H9 (cell line): ENCODE measurements at regions not wholly inside any gene's neighbourhood (a gene's known extent, or its start where the extent isn't known, plus 50 kb on each side); places are given as distances from the start of the nearest gene placed in this dataset.

Experiments
- DNase-seq: peaks from one replicate; pipeline ENCODE4 v3.0.0-alpha.2; 2017
- H2AFZ ChIP-seq: one replicate; pipeline ENCODE4 v1.6.1; 2013; ENCODE audit warnings: mild to moderate bottlenecking, low read length, control low read depth, moderate library complexity
- H2AK5ac ChIP-seq: 2 replicates; pipeline ENCODE4 v1.6.1; 2013; ENCODE audit warnings: low read length, control low read depth, mixed read lengths; ENCODE audit not compliant: insufficient read length
- H2BK120ac ChIP-seq: one replicate; pipeline ENCODE4 v1.6.1; 2013; ENCODE audit warnings: low read depth, mild to moderate bottlenecking, low read length, control low read depth, inconsistent platforms; ENCODE audit not compliant: poor library complexity, severe bottlenecking
- H2BK12ac ChIP-seq: 2 replicates; pipeline ENCODE4 v1.6.1; 2013; ENCODE audit warnings: low read length, control low read depth, mixed read lengths, low read depth; ENCODE audit not compliant: insufficient read length
- H2BK15ac ChIP-seq: 2 replicates; pipeline ENCODE4 v1.6.1; 2013; ENCODE audit warnings: low read depth, low read length, control low read depth
- H2BK20ac ChIP-seq: one replicate; pipeline ENCODE4 v1.6.1; 2013; ENCODE audit warnings: low read depth, mild to moderate bottlenecking, low read length, control low read depth, inconsistent platforms; ENCODE audit not compliant: poor library complexity, severe bottlenecking
- H2BK5ac ChIP-seq: 2 replicates; pipeline ENCODE4 v1.6.1; 2013; ENCODE audit warnings: low read length, control low read depth, mixed read lengths; ENCODE audit not compliant: insufficient read length
- H3K14ac ChIP-seq: 2 replicates; pipeline ENCODE4 v1.6.1; 2013; ENCODE audit warnings: low read length, control low read depth; ENCODE audit not compliant: insufficient read depth
- H3K18ac ChIP-seq: 2 replicates; pipeline ENCODE4 v1.6.1; 2013; ENCODE audit warnings: low read depth, mild to moderate bottlenecking, mixed read lengths, low read length, control low read depth; ENCODE audit not compliant: insufficient read length
- H3K23ac ChIP-seq: 2 replicates; pipeline ENCODE4 v1.6.1; 2013; ENCODE audit warnings: low read length, control low read depth, mixed read lengths, low read depth; ENCODE audit not compliant: insufficient read length
- H3K23me2 ChIP-seq: 2 replicates; pipeline ENCODE4 v1.6.1; 2013; ENCODE audit warnings: low read depth, mild to moderate bottlenecking, mixed read lengths, low read length, control low read depth; ENCODE audit not compliant: insufficient read length, poor library complexity, severe bottlenecking
- H3K27ac ChIP-seq: 2 replicates; pipeline ENCODE4 v1.5.1; 2013; ENCODE audit warnings: low read length, control low read depth, mixed read lengths, low read depth; ENCODE audit not compliant: insufficient read length
- H3K27me3 ChIP-seq: 2 replicates; pipeline ENCODE4 v1.6.1; 2013; ENCODE audit warnings: low read length, control low read depth, inconsistent platforms; ENCODE audit not compliant: insufficient read depth
- H3K4ac ChIP-seq: 2 replicates; pipeline ENCODE4 v1.6.1; 2013; ENCODE audit warnings: low read depth, mild to moderate bottlenecking, control low read depth, inconsistent platforms, low read length, moderate library complexity
- H3K4me1 ChIP-seq: 2 replicates; pipeline ENCODE4 v1.6.1; 2013; ENCODE audit warnings: low read length, control low read depth, inconsistent platforms; ENCODE audit not compliant: insufficient read depth
- H3K4me2 ChIP-seq: 2 replicates; pipeline ENCODE4 v1.6.1; 2013; ENCODE audit warnings: low read length, control low read depth, mixed read lengths; ENCODE audit not compliant: insufficient read length, insufficient read depth
- H3K56ac ChIP-seq: 2 replicates; pipeline ENCODE4 v1.6.1; 2013; ENCODE audit warnings: low read depth, mild to moderate bottlenecking, mixed read lengths, low read length, control low read depth; ENCODE audit not compliant: insufficient read length
- H3K79me1 ChIP-seq: 2 replicates; pipeline ENCODE4 v1.6.1; 2013; ENCODE audit warnings: low read depth, mild to moderate bottlenecking, moderate library complexity, low read length, control low read depth, inconsistent platforms; ENCODE audit not compliant: insufficient read depth, poor library complexity, severe bottlenecking
- H3K79me2 ChIP-seq: 2 replicates; pipeline ENCODE4 v1.6.1; 2013; ENCODE audit warnings: low read length, control low read depth, inconsistent platforms; ENCODE audit not compliant: insufficient read depth
- H3K9ac ChIP-seq: 2 replicates; pipeline ENCODE4 v1.6.1; 2013; ENCODE audit warnings: low read length, control low read depth, mixed read lengths; ENCODE audit not compliant: insufficient read length; ENCODE audit errors: extremely low read depth
- H3K9me3 ChIP-seq: one replicate; pipeline ENCODE4 v1.6.1; 2013; ENCODE audit warnings: low read depth, low read length, inconsistent platforms; ENCODE audit not compliant: control insufficient read depth
- H3T11ph ChIP-seq: one replicate; pipeline ENCODE4 v1.6.1; 2013; ENCODE audit warnings: mild to moderate bottlenecking, low read length, control low read depth, inconsistent platforms
- H4K20me1 ChIP-seq: one replicate; pipeline ENCODE4 v1.6.1; 2013; ENCODE audit not compliant: control insufficient read depth, insufficient read length, insufficient read depth
- H4K5ac ChIP-seq: 2 replicates; pipeline ENCODE4 v1.6.1; 2013; ENCODE audit warnings: low read depth, mild to moderate bottlenecking, mixed read lengths, low read length, control low read depth; ENCODE audit not compliant: insufficient read length
- H4K8ac ChIP-seq: replicated peaks from 2 replicates; pipeline ENCODE4 v1.6.1; 2013; ENCODE audit warnings: low read length, control low read depth, mixed read lengths, low read depth; ENCODE audit not compliant: insufficient read length
- H4K91ac ChIP-seq: 2 replicates; pipeline ENCODE4 v1.6.1; 2013; ENCODE audit warnings: low read depth, mild to moderate bottlenecking, moderate library complexity, mixed read lengths, low read length, control low read depth; ENCODE audit not compliant: insufficient read length
- H3K27ac Mint-ChIP-seq, 3 experiments: 2 replicates in 2 of 3; 3 replicates in 1 of 3; pipeline ENCODE4 v1.8.0; 2020 to 2021; ENCODE audit warnings: mixed read lengths in 3 of 3, mild to moderate bottlenecking in 1 of 3, moderate library complexity in 1 of 3
- H3K27me3 Mint-ChIP-seq: 2 replicates; pipeline ENCODE4 v1.8.0; 2021; ENCODE audit warnings: low read depth, mild to moderate bottlenecking, moderate library complexity, mixed read lengths
- H3K36me3 Mint-ChIP-seq, 3 experiments: 2 replicates in 2 of 3; 3 replicates in 1 of 3; pipeline ENCODE4 v1.8.0; 2020 to 2021; ENCODE audit warnings: low read depth in 3 of 3, mixed read lengths in 3 of 3; ENCODE audit not compliant: insufficient read depth in 1 of 3
- H3K4me1 Mint-ChIP-seq, 2 experiments: 2 replicates each; pipeline ENCODE4 v1.8.0; 2020; ENCODE audit warnings: mixed read lengths in 2 of 2
- H3K4me3 Mint-ChIP-seq, 2 experiments: 2 replicates in 1 of 2; 3 replicates in 1 of 2; pipeline ENCODE4 v1.8.0; 2020 to 2021; ENCODE audit warnings: mild to moderate bottlenecking in 2 of 2, mixed read lengths in 2 of 2, moderate library complexity in 1 of 2
- H3K9me3 Mint-ChIP-seq, 2 experiments: 2 replicates in 1 of 2; 3 replicates in 1 of 2; pipeline ENCODE4 v1.8.0; 2020; ENCODE audit warnings: mild to moderate bottlenecking in 2 of 2, mixed read lengths in 2 of 2, moderate library complexity in 1 of 2
- TF ChIP-seq, protein P1 (sequence below): fragments of 200-600 bp; sonication (generic); conservative IDR thresholded peaks from 3 replicates; pipeline ENCODE4 v1.8.0; 2021; ENCODE audit warnings: antibody characterized with exemption, mild to moderate bottlenecking

- Histone ChIP-seq H4K8ac (no peak overlapping the region), H2BK15ac (no peak overlapping the region), H3K18ac (no peak overlapping the region), H2BK5ac (no peak overlapping the region), H3K27ac (no peak overlapping the region), H3K56ac (no peak overlapping the region), H2AK5ac (no peak overlapping the region), H3K4me1 (peaks cover 2% of the 10 kb centered on the region; the same call in 1 of the 2 replicates), H3K9ac (no peak overlapping the region), H3K9me3 (no peaks in the 10 kb centered on the region), H4K5ac (no peak overlapping the region), H2BK12ac (no peak overlapping the region), H2AFZ (no peak overlapping the region), H4K20me1 (no peaks in the 10 kb centered on the region), H3K14ac (no peak overlapping the region), H2BK20ac (no peak overlapping the region), H3K79me2 (no peaks in the 10 kb centered on the region; the same call in 1 of the 2 replicates), H3K4ac (no peak overlapping the region), H4K91ac (no peak overlapping the region), H3K23me2 (no peaks in the 10 kb centered on the region), H3K23ac (no peak overlapping the region), H3K4me2 (no peak overlapping the region), H2BK120ac (no peak overlapping the region), H3K27me3 (no peaks in the 10 kb centered on the region), H3K79me1 (no peaks in the 10 kb centered on the region), H3T11ph (no peak overlapping the region)
- Mint-ChIP-seq H3K4me3 (no peak overlapping the region), H3K27ac (peak overlapping the region in 2 of 3 experiments; percentile 4 to 49; a peak in 1 of 7 replicates), H3K36me3 (peaks cover 17 to 21% (median 21%) of the 10 kb centered on the region in 3 experiments), H3K4me1 (peaks cover 30 to 41% of the 10 kb centered on the region in 2 experiments), H3K27me3 (no peaks in the 10 kb centered on the region), H3K9me3 (peaks cover 3 to 22% of the 10 kb centered on the region in 2 experiments; a peak in 4 of 5 replicates)
- TF ChIP-seq, protein P1, sequence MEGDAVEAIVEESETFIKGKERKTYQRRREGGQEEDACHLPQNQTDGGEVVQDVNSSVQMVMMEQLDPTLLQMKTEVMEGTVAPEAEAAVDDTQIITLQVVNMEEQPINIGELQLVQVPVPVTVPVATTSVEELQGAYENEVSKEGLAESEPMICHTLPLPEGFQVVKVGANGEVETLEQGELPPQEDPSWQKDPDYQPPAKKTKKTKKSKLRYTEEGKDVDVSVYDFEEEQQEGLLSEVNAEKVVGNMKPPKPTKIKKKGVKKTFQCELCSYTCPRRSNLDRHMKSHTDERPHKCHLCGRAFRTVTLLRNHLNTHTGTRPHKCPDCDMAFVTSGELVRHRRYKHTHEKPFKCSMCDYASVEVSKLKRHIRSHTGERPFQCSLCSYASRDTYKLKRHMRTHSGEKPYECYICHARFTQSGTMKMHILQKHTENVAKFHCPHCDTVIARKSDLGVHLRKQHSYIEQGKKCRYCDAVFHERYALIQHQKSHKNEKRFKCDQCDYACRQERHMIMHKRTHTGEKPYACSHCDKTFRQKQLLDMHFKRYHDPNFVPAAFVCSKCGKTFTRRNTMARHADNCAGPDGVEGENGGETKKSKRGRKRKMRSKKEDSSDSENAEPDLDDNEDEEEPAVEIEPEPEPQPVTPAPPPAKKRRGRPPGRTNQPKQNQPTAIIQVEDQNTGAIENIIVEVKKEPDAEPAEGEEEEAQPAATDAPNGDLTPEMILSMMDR: no peak
- no peak for DNase-seq
Measured at GRCh38 chr17:54348234-54348633, 525.5 kb downstream of the KIF2B start.
